Superior temporal gyrus (tissue), 1 donor: ENCODE measurements at regions not wholly inside any gene's neighbourhood (a gene's known extent, or its start where the extent isn't known, plus 50 kb on each side); places are given as distances from the start of the nearest gene placed in this dataset.

Source experiments
- DNase-seq: peaks from one replicate; pipeline ENCODE4 v3.0.0-alpha.2; 2016; ENCODE audit errors: extremely low spot score

GRCh38 chrY:8393246-8393645, 944.0 kb upstream of the TSPY4 start:
- DNase-seq: no peak

- DNase-seq: no peak
These were observed 914.4 kb upstream of the TSPY4 start for GRCh38 chrY:8422906-8423305.

- no peak for DNase-seq
These were observed 910.8 kb upstream of the TSPY4 start for GRCh38 chrY:8426433-8426832.

GRCh38 chrY:8437510-8437909, 899.8 kb upstream of the TSPY4 start:
- DNase-seq: no peak

- no peak for DNase-seq
These were observed 895.2 kb upstream of the TSPY4 start for GRCh38 chrY:8442097-8442496.

GRCh38 chrY:8452963-8453362, 884.3 kb upstream of the TSPY4 start:
- no peak for DNase-seq

GRCh38 chrY:8466813-8467212, 870.5 kb upstream of the TSPY4 start:
- no peak for DNase-seq

GRCh38 chrY:8470249-8470648, 867.0 kb upstream of the TSPY4 start:
- DNase-seq: no peak

GRCh38 chrY:8479141-8479540, 858.1 kb upstream of the TSPY4 start:
- no peak for DNase-seq

GRCh38 chrY:8488955-8489354, 848.3 kb upstream of the TSPY4 start:
- no peak for DNase-seq

- DNase-seq: no peak
These were observed 847.2 kb upstream of the TSPY4 start for GRCh38 chrY:8489880-8490630.

GRCh38 chrY:8494396-8494795, 842.9 kb upstream of the TSPY4 start:
- DNase-seq: no peak

- DNase-seq: no peak
These were observed 842.0 kb upstream of the TSPY4 start for GRCh38 chrY:8495243-8495642.

- DNase-seq: no peak
These were observed 836.4 kb upstream of the TSPY4 start for GRCh38 chrY:8500888-8501287.

GRCh38 chrY:8533468-8533867, 803.8 kb upstream of the TSPY4 start:
- DNase-seq: no peak

- no peak for DNase-seq
These were observed 801.6 kb upstream of the TSPY4 start for GRCh38 chrY:8535704-8536103.

- DNase-seq: no peak
These were observed 801.0 kb upstream of the TSPY4 start for GRCh38 chrY:8536277-8536676.

GRCh38 chrY:8541306-8541705, 796.0 kb upstream of the TSPY4 start:
- DNase-seq: no peak

- DNase-seq: no peak
These were observed 792.5 kb upstream of the TSPY4 start for GRCh38 chrY:8544715-8545114.

GRCh38 chrY:8547931-8548330, 789.3 kb upstream of the TSPY4 start:
- DNase-seq: no peak

GRCh38 chrY:8551323-8551722, 785.9 kb upstream of the TSPY4 start:
- DNase-seq: no peak

GRCh38 chrY:8552168-8552805, 785.0 kb upstream of the TSPY4 start:
- no peak for DNase-seq

- no peak for DNase-seq
These were observed 783.6 kb upstream of the TSPY4 start for GRCh38 chrY:8553614-8554013.

- no peak for DNase-seq
These were observed 775.9 kb upstream of the TSPY4 start for GRCh38 chrY:8561385-8561784.
